NT2/D1 (cell line): ENCODE measurements at regions not wholly inside any gene's neighbourhood (a gene's known extent, or its start where the extent isn't known, plus 50 kb on each side); places are given as distances from the start of the nearest gene placed in this dataset.

Source experiments
- SUZ12 ChIP-seq: IDR thresholded peaks from 2 replicates; pipeline ENCODE4 v1.6.1; 2011; ENCODE audit not compliant: insufficient read length, insufficient read depth; ENCODE audit errors: extremely low read depth
- YY1 ChIP-seq: IDR thresholded peaks from 2 replicates; pipeline ENCODE4 v1.6.1; 2011; ENCODE audit not compliant: insufficient read length, insufficient read depth

DNA sequence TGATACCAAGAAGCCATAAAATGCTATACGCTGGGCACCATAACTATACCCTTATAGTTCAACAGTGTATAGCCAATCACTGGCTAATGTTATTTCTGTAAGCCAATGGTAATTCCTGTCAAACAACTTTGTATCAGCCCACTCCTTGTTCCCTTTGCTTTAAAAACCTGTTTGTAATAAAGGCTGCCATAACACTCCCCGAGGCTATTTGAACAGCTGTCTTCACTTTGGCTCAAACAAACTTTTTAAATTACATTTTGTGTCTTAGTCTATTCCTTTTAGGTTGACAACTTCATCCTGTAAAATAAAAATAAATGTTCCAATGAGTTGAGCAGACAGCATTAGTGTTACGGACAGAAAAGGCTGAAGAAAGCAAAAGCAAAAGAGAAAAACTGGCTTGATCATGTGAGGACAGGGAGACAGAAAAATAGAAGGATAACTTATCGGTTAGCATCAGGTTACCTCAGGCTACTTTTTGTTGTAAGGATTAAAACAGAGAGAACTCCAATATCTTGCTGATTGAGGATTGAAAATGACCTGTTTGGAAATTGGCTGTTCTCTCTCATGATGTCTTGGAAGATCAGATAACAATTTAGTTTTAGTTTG lies 95.0 kb downstream of the AASDHPPT start:
- TF ChIP-seq SUZ12 (no peak), YY1 (no peak)
